ENCODE measurements at regions not wholly inside any gene's neighbourhood (a gene's known extent, or its start where the extent isn't known, plus 50 kb on each side); places are given as distances from the start of the nearest gene placed in this dataset.
"Not testable (repeated sequence)": the region's sequence is repeated elsewhere in the genome, so short reads cannot be mapped to it uniquely, and the experiment has no call there.

DNA sequence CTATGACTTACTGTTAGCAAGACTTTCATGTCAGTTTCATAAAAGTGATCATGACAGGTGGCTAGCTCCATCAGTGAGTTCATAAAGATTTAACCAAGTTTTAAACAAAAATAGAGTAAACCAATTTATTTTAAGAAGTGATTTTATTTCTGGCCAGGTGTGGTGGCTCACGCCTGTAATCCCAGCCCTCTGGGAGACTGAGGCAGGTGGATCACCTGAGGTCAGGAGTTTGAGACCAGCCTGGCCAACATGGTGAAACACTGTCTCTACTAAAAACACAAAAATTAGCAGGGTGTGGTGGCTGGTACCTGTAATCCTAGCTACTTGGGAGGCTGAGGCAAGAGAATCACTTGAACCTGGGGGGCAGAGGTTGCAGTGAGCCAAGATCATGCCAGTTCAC is 111.4 kb upstream of the MAP2 start:
- not testable (repeated sequence) for DNase-seq

- DNase-seq = no peak
These were observed 109.2 kb upstream of the MAP2 start for GRCh38 chr2:209314653-209315052.

DNA sequence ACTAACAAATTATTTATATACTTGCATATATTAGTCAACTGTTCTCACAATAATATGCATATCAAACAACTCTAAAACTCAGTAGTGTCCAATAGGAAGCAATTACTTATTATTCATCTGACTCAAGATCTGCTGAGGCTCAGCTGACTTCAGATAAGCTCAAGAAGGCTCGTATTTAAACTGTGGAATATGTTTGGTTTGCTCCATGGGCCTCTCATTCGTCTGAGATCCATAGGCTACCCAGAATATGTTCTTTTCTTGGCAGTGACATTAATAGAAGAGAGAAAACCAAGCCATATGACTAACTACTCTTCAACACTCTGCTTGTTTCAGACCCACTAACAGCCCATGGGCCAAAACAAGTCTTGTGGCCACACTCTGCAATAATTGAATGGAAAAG is 107.7 kb upstream of the MAP2 start:
- DNase-seq = no peak

DNA sequence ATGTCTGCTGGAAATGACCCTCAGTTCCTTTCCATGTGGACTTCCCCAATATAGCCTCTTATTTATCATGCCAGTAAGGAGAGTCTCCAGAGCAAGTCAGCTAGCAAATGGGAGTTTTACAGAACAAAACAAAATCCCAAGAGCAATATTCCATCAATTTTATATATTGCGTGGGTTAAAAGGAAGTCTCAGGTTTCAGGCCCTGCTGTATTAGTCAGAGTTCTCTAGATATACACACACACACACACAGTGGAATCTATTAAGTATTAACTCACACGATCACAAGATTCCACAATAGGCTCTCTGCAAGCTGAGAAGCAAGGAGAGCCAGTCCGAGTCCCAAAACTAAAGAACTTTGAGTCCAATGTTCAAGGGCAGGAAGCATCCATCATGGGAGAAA is 102.8 kb upstream of the MAP2 start:
- DNase-seq = no peak

GRCh38 chr2:209321581-209321980 is 102.3 kb upstream of the MAP2 start:
- no peak for DNase-seq

DNA sequence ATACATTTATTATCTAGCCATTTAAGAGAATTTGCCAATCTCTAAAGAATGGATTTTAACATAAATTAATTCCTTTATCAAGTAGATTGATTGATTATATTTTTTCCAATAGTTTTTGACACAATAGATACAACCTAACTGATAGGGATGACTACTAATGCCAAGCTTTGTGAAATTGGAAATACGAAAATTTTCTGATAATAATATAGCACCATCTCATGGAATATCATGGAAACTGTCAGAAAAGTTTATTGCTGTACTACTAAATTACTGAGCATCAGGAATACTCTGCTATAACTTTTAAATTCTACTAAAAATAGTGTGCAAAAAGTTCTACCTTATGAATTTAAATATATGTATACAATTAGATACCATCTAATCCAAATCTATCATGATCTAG is 101.8 kb upstream of the MAP2 start:
- no peak for DNase-seq

- DNase-seq = no peak
These were observed 100.8 kb upstream of the MAP2 start for GRCh38 chr2:209322905-209323512.

GRCh38 chr2:209323738-209324137 is 100.1 kb upstream of the MAP2 start:
- no peak for DNase-seq

DNA sequence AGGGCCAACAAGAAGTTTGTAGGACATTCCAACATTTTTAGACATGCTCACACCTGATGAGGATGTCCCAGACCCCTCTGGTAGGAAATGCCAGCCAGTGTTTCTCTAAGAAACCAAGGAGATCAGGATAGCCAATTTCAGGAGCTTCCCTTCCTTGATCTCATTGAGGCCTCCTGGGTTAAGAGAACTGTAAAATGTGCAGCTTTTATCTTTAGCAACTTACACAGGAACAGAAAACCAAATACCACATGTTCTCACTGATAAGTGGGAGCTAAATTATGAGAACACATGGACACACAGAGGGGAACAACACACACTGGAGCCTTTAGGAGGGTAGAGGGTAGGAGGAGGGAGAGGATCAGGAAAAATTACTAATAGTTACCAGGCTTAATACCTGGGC is 99.6 kb upstream of the MAP2 start:
- no peak for DNase-seq

- DNase-seq = no peak
These were observed 92.5 kb upstream of the MAP2 start for GRCh38 chr2:209331291-209331844.

- DNase-seq = peak; percentile 62
These were observed 89.4 kb upstream of the MAP2 start for GRCh38 chr2:209334188-209335017.

GRCh38 chr2:209340522-209340921 is 83.3 kb upstream of the MAP2 start:
- DNase-seq = no peak

GRCh38 chr2:209344349-209344748 is 79.5 kb upstream of the MAP2 start:
- DNase-seq = no peak

DNA sequence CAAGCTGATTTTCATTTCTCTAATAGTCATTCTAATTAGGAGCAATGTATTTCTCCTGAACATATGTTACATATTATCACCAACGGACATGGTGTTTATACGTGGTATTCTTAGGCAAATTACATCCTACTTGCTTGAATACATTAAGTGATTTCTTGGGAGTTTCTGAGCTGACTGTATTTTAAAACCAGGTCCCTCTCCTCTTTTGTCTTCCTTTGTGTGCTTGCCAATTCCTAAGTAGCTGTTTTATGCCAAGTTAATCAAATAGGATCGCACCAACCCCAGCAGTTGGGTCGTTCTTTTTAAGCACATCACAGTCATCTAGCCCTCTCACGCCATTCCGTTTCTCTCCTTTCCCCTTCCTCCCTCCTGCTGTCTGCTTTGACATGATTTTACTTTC is 75.4 kb upstream of the MAP2 start:
- no peak for DNase-seq

DNA sequence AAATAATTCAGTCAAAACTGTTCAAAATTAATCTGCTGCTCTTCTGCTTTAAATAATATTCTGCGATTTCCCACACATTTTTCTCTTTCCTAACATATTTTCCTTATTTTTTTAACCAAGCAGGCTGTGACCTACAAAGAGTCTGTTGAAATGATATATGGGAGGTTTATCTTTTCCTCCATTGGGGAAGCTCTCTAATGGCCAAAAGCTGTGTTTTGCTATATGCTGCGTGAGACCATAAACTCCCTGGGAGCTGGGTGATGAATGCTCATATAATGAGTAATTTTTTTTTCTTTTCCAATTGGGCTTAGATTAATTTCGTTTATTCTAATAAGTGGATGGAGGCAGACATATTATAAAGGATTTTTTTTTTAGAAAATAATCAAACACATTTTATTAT is 72.2 kb upstream of the MAP2 start:
- no peak for DNase-seq

GRCh38 chr2:209358992-209359391 is 64.9 kb upstream of the MAP2 start:
- no peak for DNase-seq

DNA sequence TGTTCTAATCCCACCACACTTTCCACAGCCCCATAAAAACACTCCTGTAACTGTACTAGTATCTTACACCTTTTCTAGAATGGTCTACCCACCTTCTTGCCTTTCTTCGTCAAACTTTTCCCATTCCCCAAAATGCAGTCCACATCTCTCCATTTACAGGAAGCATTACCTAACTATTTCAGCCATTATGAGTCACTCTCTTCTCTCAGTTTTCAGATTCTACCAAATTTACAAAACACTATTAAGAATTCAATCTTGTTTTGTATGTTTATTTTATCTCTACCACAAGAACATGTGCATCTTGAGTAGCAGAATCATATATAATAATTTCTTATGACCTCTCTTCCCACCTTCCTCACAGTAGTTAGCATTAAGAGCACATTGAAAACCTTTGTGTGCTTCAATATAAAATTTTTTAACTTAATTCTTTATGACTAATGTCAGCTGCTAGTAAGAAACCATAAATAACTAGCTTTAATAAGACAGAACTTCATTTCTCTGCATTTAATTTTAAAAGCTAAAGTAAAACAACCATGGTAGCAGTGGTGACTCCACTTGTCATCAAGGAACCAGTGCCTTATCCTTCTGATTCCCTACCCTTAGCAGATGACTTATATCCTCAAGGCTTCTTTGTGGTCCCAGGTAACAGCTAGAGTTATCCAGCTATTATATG is 56.6 kb upstream of the MAP2 start:
- DNase-seq = no peak

GRCh38 chr2:209368406-209368805 is 55.4 kb upstream of the MAP2 start:
- no peak for DNase-seq

DNA sequence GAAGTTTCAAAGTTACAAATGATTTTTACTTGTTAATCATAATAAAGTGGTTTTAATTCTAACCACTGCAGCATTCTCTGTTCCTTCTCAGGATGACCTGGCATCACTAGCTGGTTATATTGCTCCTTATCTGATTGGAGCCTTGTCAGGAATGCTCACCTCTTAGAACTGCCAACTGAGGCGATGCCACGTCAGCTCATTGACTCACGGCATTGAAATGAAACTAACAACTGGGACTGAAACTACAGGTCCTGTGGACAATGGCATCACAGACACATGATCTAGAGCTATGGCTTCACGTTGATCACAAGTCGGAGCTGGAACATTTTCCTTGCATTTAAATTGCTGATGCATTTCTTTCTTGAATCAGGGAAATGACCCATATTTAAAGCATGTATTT is 54.9 kb upstream of the MAP2 start:
- DNase-seq = no peak

GRCh38 chr2:209369656-209370055 is 54.2 kb upstream of the MAP2 start:
- DNase-seq = no peak

GRCh38 chr2:209371407-209371806 is 52.4 kb upstream of the MAP2 start:
- no peak for DNase-seq
